Endodermal cell (in vitro differentiated cells): ENCODE measurements at regions not wholly inside any gene's neighbourhood (a gene's known extent, or its start where the extent isn't known, plus 50 kb on each side); places are given as distances from the start of the nearest gene placed in this dataset.

Experiments
- DNase-seq: peaks from one replicate; pipeline ENCODE4 v3.0.0-alpha.2; 2017
- H3K27ac ChIP-seq: 2 replicates; pipeline ENCODE4 v1.5.1; 2013; ENCODE audit warnings: mild to moderate bottlenecking, low read depth, low read length, moderate library complexity
- H3K27me3 ChIP-seq: 2 replicates; pipeline ENCODE4 v1.6.1; 2013; ENCODE audit warnings: mild to moderate bottlenecking, low read length, moderate library complexity; ENCODE audit not compliant: insufficient read depth, control insufficient read depth, poor library complexity, severe bottlenecking
- H3K36me3 ChIP-seq: 2 replicates; pipeline ENCODE4 v1.7.0; 2013; ENCODE audit warnings: mild to moderate bottlenecking, low read length, moderate library complexity; ENCODE audit not compliant: control insufficient read depth, insufficient read depth
- H3K4me1 ChIP-seq: one replicate; pipeline ENCODE4 v1.7.0; 2013; ENCODE audit warnings: low read length; ENCODE audit not compliant: control insufficient read depth, insufficient read depth
- H3K4me3 ChIP-seq: 2 replicates; pipeline ENCODE4 v1.5.1; 2013; ENCODE audit warnings: mild to moderate bottlenecking, low read length, moderate library complexity
- H3K9ac ChIP-seq: 2 replicates; pipeline ENCODE4 v1.6.1; 2013; ENCODE audit warnings: mild to moderate bottlenecking, low read length, moderate library complexity; ENCODE audit not compliant: poor library complexity, severe bottlenecking; ENCODE audit errors: extremely low read depth
- H3K9me3 ChIP-seq: 2 replicates; pipeline ENCODE4 v1.6.1; 2013; ENCODE audit warnings: mild to moderate bottlenecking, low read length, moderate library complexity; ENCODE audit not compliant: control insufficient read depth
- H3K27ac Mint-ChIP-seq: 2 replicates; pipeline ENCODE4 v1.8.0; 2020; ENCODE audit warnings: mixed read lengths
- H3K27me3 Mint-ChIP-seq: 2 replicates; pipeline ENCODE4 v1.8.0; 2021; ENCODE audit warnings: mild to moderate bottlenecking, mixed read lengths; ENCODE audit not compliant: insufficient read depth
- H3K36me3 Mint-ChIP-seq: 2 replicates; pipeline ENCODE4 v1.8.0; 2020; ENCODE audit warnings: low read depth, mixed read lengths
- H3K4me1 Mint-ChIP-seq: 2 replicates; pipeline ENCODE4 v1.8.0; 2020; ENCODE audit warnings: mixed read lengths
- H3K4me3 Mint-ChIP-seq: 2 replicates; pipeline ENCODE4 v1.8.0; 2020; ENCODE audit warnings: mild to moderate bottlenecking, moderate library complexity, mixed read lengths
- H3K9me3 Mint-ChIP-seq: 2 replicates; pipeline ENCODE4 v1.8.0; 2020; ENCODE audit warnings: mild to moderate bottlenecking, mixed read lengths
- CTCF ChIP-seq: fragments of 200-600 bp; sonication (generic); conservative IDR thresholded peaks from 2 replicates; pipeline ENCODE4 v1.5.0; 2021; ENCODE audit warnings: antibody characterized with exemption, mild to moderate bottlenecking
- WGBS, 2 experiments: methylation state at CpG; one replicate each; pipeline versions ENCODE4 v1.1.5 to v1.1.7; 2013; ENCODE audit warnings: missing lambda C conversion rate in 2 of 2, mixed read lengths in 1 of 2; ENCODE audit not compliant: insufficient coverage in 1 of 2, insufficient read length in 1 of 2; 5-methylcytosine and 5-hydroxymethylcytosine counted together

GRCh38 chr1:211198111-211198510, 61.1 kb upstream of the RCOR3 start:
- peaks cover 19% of the 10 kb centered on the region for H3K9me3 Mint-ChIP-seq
- no peaks in the 10 kb centered on the region for H3K4me1 ChIP-seq
- H3K4me3 Mint-ChIP-seq = no peak overlapping the region
- H3K27me3 Mint-ChIP-seq = no peaks in the 10 kb centered on the region
- no peaks in the 10 kb centered on the region for H3K36me3 Mint-ChIP-seq
- H3K27ac Mint-ChIP-seq = no peak overlapping the region
- H3K36me3 ChIP-seq = no peaks in the 10 kb centered on the region
- H3K27me3 ChIP-seq = no peaks in the 10 kb centered on the region
- no peak for DNase-seq
- H3K9ac ChIP-seq = no peak overlapping the region
- no peak for TF ChIP-seq CTCF
- no peak overlapping the region for H3K27ac ChIP-seq
- no peak overlapping the region for H3K4me3 ChIP-seq
- peaks cover 16% of the 10 kb centered on the region for H3K9me3 ChIP-seq
- 88 to 91% methylated on average over 3 to 4 of the region's 4 CpGs for WGBS, 2 experiments
- H3K4me1 Mint-ChIP-seq = peaks cover 7% of the 10 kb centered on the region

GRCh38 chr1:211196880-211197279, 62.3 kb upstream of the RCOR3 start:
- WGBS, 2 experiments = 95 to 100% methylated on average over 1 of the region's 1 CpG
- DNase-seq = no peak

GRCh38 chr1:211194826-211195225, 60.9 kb upstream of the KCNH1 start:
- Histone ChIP-seq H3K9me3 (peaks cover 16% of the 10 kb centered on the region), H3K36me3 (no peaks in the 10 kb centered on the region), H3K9ac (no peak overlapping the region), H3K27me3 (no peaks in the 10 kb centered on the region), H3K27ac (no peak overlapping the region), H3K4me3 (no peak overlapping the region), H3K4me1 (no peaks in the 10 kb centered on the region)
- WGBS, 2 experiments = 92% methylated on average over 1 of the region's 1 CpG; no CpG with 5 or more reads in 1 of the 2 experiments
- no peak for DNase-seq
- peaks cover 19% of the 10 kb centered on the region for H3K9me3 Mint-ChIP-seq
- H3K27me3 Mint-ChIP-seq = no peaks in the 10 kb centered on the region
- no peak overlapping the region for H3K4me3 Mint-ChIP-seq
- no peak overlapping the region for H3K27ac Mint-ChIP-seq
- H3K4me1 Mint-ChIP-seq = peaks cover 7% of the 10 kb centered on the region
- no peak for TF ChIP-seq CTCF
- no peaks in the 10 kb centered on the region for H3K36me3 Mint-ChIP-seq

More at GRCh38 chr1:211196880-211197279, 62.3 kb upstream of the RCOR3 start:
- no peak for TF ChIP-seq CTCF
- no peaks in the 10 kb centered on the region for H3K27me3 Mint-ChIP-seq
- Histone ChIP-seq H3K27ac (no peak overlapping the region), H3K4me3 (peak overlapping the region; percentile 68), H3K36me3 (no peaks in the 10 kb centered on the region), H3K9me3 (peaks cover 16% of the 10 kb centered on the region), H3K9ac (no peak overlapping the region), H3K4me1 (no peaks in the 10 kb centered on the region), H3K27me3 (no peaks in the 10 kb centered on the region)
- H3K4me1 Mint-ChIP-seq = peaks cover 7% of the 10 kb centered on the region
- no peak overlapping the region for H3K27ac Mint-ChIP-seq
- no peaks in the 10 kb centered on the region for H3K36me3 Mint-ChIP-seq
- no peak overlapping the region for H3K4me3 Mint-ChIP-seq
- H3K9me3 Mint-ChIP-seq = peaks cover 19% of the 10 kb centered on the region
